GM20000 (cell line): ENCODE measurements at regions not wholly inside any gene's neighbourhood (a gene's known extent, or its start where the extent isn't known, plus 50 kb on each side); places are given as distances from the start of the nearest gene placed in this dataset.
"Not testable (repeated sequence)": the region's sequence is repeated elsewhere in the genome, so short reads cannot be mapped to it uniquely, and the experiment has no call there.

ENCODE experiments used
- DNase-seq: peaks from one replicate; pipeline ENCODE4 v3.0.0; 2012; ENCODE audit warnings: low spot score

DNA sequence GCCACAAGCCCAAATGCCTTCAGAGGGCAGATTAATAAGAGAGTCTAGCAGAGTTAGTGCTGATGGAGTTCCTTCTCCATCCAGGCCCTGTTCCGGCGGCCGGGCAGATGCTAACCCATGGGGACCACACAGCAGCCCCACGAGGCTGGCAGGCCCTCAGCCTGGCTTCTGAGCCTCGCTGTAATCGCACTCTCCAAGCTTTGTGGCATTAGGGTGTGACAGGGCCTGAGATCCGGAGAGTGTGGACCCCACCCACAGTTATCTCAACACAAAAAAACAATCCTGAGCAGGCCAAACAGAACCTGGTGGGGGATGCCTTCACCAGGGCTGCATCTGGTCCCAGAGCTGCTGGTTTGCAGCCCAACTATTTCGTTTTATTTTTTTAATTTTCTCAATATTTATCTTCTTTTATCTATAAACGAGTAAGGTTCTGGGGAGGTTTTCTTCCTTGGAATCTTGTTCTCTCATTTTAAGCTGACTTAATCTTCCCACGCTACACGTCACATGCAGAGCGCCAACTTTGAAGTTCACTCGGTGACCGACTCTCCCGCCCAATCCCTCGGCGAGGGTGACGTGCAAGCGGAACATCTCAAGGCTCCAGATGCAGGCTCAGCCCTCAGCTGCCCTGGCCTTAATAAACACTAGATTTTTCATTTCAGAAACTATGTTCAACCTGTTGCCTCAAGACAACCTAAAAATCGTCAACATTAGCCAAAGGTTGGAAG lies 372.4 kb downstream of the BCL2L11 start:
- not testable (repeated sequence) for DNase-seq

- not testable (repeated sequence) for DNase-seq
These were observed 373.0 kb downstream of the BCL2L11 start for GRCh38 chr2:111493720-111494078.

- not testable (repeated sequence) for DNase-seq
These were observed 373.7 kb downstream of the BCL2L11 start for GRCh38 chr2:111494288-111494980.

DNA sequence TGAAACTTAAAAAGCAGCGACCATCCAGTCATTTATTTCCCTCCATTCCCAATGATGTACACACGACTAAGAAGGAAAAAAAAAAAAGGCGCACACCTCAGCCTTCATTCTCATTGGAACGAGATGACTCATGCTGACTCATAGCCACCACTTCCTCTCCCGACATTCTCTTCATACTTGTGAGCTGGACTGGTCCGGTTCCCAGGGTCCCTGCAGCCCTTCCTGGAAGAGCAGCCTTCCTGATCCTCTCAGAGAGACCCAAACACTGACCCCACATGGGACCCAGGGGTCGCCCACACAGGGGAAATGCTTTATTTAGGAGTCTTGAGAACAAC lies 374.2 kb downstream of the BCL2L11 start:
- not testable (repeated sequence) for DNase-seq

- not testable (repeated sequence) for DNase-seq
These were observed 374.9 kb downstream of the BCL2L11 start for GRCh38 chr2:111495636-111496035.

DNA sequence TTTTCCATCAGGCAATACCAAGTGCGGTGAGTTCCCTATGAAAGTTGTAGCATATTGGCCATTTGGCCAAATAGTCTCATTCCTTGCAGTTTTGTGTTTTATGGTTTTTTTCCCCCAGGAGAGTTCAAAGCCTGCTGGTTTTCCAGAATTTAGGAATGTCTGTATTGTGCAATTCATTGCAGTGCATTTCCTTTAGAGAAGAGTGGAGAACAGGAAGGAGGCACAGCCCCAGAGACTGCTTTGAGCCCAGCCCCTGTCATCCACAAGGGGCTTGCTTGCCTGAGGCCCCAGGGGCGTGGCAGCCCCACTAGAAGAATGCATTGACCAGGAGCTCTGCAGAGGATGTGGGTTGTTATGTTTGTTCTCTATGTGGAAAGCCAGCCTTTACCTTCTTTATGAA lies 375.5 kb downstream of the BCL2L11 start:
- not testable (repeated sequence) for DNase-seq

- DNase-seq, result not testable (repeated sequence)
These were observed 376.1 kb downstream of the BCL2L11 start for GRCh38 chr2:111496860-111497259.

DNA sequence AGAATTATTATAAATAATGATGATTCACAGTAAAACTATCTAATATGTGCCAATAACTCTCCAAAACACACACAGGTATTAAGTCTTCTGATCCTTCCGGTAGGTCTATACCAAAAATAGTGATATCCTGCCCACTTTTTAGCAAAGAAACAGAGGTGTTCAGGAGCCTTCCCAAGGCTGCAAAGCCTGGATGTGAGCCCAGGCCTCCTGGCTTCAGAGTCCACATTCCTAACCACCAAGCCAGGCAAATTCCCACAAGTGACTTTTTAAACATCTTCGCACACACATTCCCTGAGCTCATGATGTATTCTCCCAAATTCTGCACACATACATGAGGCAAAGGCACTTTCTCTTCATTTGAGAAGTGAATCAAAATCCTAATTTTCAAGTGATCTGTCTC lies 376.6 kb downstream of the BCL2L11 start:
- DNase-seq, result not testable (repeated sequence)

GRCh38 chr2:111500536-111501062 lies 379.9 kb downstream of the BCL2L11 start:
- DNase-seq, result not testable (repeated sequence)

- DNase-seq, result not testable (repeated sequence)
These were observed 380.0 kb downstream of the ANAPC1 start for GRCh38 chr2:111503844-111504570.

GRCh38 chr2:111504571-111504942 lies 379.4 kb downstream of the ANAPC1 start:
- not testable (repeated sequence) for DNase-seq

DNA sequence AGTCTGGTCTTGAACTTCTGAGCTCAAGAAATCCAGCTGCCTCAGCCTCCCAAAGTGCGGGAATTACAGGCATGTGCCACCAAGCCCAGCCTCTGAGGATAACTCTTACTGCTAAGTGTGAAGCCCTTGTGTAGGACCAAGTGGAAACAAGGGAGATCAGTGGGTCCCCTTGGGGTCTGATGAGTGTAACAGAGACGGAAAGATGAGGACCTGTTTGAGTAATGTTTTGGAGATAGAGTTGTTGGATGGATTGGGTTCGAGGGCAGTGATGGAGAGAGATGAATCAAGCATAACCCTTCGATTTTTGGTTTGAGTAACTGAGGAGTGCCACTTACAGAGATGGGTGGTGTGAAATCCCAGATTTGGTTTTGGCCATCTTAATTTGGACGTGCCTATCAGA lies 378.7 kb downstream of the ANAPC1 start:
- not testable (repeated sequence) for DNase-seq

- not testable (repeated sequence) for DNase-seq
These were observed 377.1 kb downstream of the ANAPC1 start for GRCh38 chr2:111506936-111507335.

DNA sequence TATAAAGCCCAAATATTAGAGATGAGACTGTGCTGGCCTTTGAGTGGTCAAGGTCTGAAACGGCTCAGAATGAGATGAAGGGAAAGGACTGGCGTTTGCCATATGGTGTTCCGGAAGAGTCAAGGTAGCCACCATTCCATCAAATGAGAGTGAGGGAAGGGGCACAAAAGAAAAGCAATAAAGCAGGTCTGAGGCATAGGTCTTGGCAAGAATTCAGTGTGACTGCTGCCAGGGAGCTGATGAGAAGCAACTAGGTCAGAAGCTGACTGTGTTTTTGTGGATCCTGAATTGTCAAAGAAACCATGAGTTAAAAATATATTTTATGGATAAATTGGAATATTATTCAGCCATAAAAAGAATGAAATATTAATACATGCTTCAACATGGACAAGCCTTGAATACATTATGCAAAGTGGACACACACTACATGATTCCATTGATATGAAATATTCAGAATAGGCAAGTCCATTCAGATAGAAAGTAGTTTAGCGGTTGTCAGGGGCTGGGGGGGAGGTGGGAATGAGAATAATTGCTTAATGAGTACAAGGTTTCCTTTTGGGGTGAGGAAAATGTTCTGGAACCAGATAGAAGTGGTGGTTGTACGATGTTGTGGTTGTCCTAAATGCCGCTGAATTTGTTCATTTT lies 374.6 kb downstream of the ANAPC1 start:
- not testable (repeated sequence) for DNase-seq

DNA sequence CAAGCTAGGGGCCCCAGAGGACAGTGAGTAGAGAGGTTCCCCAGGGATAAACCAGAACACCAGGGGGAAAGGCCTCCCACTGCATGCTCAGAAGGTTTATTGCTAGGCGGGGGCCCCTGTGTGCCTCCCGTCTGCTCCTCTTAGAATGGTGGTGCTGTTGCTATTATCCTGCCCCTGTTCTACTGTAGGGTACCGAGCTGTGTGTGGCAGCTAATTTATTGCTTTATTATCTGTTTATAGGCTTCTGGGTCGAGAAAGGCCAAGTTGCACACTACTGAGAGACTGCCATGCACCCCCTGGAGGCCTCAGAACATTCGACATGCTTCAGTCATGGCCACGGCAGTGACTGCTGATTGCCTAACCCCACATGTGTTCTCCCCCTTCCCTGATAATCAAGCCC lies 373.6 kb downstream of the ANAPC1 start:
- DNase-seq, result not testable (repeated sequence)

- not testable (repeated sequence) for DNase-seq
These were observed 372.9 kb downstream of the ANAPC1 start for GRCh38 chr2:111511062-111511461.

- DNase-seq, result not testable (repeated sequence)
These were observed 371.6 kb downstream of the ANAPC1 start for GRCh38 chr2:111512378-111512777.

- not testable (repeated sequence) for DNase-seq
These were observed 369.9 kb downstream of the ANAPC1 start for GRCh38 chr2:111514138-111514537.

DNA sequence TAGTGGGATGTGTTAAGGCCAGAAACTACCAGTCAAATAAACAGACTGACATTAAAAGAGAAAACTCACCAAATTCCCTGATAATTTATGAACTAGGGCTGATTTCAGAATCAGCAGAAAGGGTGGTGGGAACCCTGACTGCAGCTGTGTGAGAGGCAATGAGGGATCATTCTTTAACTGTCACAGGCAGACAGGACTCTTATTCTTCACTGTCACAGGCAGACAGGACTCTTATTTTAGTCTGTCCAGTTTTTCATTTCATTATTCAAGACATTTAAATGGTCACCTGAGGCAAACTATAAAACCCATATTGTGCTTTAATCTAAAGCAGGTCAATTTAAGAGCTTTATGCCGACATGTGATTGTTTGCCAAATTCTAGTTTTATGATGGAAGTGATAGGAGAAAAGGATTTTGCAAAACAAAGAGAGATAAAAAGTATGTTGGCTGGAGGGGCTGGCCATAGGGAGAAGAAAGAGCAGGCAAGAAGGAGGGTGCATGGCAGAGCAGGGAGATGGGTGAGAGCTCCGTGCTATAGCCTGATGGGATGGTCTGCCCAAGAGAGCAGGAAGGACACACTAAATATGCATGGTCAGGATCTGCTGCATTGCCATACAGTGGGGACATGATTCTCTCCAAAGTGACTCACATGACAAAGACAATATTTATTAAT lies 366.8 kb downstream of the ANAPC1 start:
- DNase-seq, result not testable (repeated sequence)

GRCh38 chr2:111517721-111518053 lies 366.3 kb downstream of the ANAPC1 start:
- DNase-seq, result not testable (repeated sequence)
